HG02610 (cell line): ENCODE measurements at regions not wholly inside any gene's neighbourhood (a gene's known extent, or its start where the extent isn't known, plus 50 kb on each side); places are given as distances from the start of the nearest gene placed in this dataset.
"Not testable (repeated sequence)": the region's sequence is repeated elsewhere in the genome, so short reads cannot be mapped to it uniquely, and the experiment has no call there.

Experiments used
- ATAC-seq: cut with Tn5 transposase; IDR thresholded peaks from one replicate; pipeline ENCODE4 v1.9.1; 2021; ENCODE audit warnings: mild to moderate bottlenecking, moderate library complexity; ENCODE audit not compliant: unreplicated experiment

GRCh38 chr12:89877671-89878070, 169.0 kb upstream of the ATP2B1 start:
- ATAC-seq: no peak

GRCh38 chr12:89877136-89877535, 168.5 kb upstream of the ATP2B1 start:
- no peak for ATAC-seq

- no peak for ATAC-seq
Observed at GRCh38 chr12:89875809-89876208, 167.2 kb upstream of the ATP2B1 start.

GRCh38 chr12:89875225-89875624, 166.6 kb upstream of the ATP2B1 start:
- ATAC-seq: no peak

- no peak for ATAC-seq
Observed at GRCh38 chr12:89874146-89874545, 165.5 kb upstream of the ATP2B1 start.

- no peak for ATAC-seq
Observed at GRCh38 chr12:89873745-89874144, 165.1 kb upstream of the ATP2B1 start.

- no peak for ATAC-seq
Observed at GRCh38 chr12:89872922-89873630, 164.4 kb upstream of the ATP2B1 start.

- no peak for ATAC-seq
Observed at GRCh38 chr12:89870413-89871184, 162.0 kb upstream of the ATP2B1 start.

- not testable (repeated sequence) for ATAC-seq
Observed at GRCh38 chr12:89867611-89868010, 159.0 kb upstream of the ATP2B1 start.

GRCh38 chr12:89864411-89864810, 155.8 kb upstream of the ATP2B1 start:
- no peak for ATAC-seq

- ATAC-seq: peak; percentile 42
Observed at GRCh38 chr12:89863968-89864367, 155.3 kb upstream of the ATP2B1 start.

- peak; percentile 57 for ATAC-seq
Observed at GRCh38 chr12:89863493-89863938, 154.9 kb upstream of the ATP2B1 start.

- ATAC-seq: peak; percentile 51
Observed at GRCh38 chr12:89862511-89863445, 154.1 kb upstream of the ATP2B1 start.

GRCh38 chr12:89861086-89861485, 152.4 kb upstream of the ATP2B1 start:
- no peak for ATAC-seq

GRCh38 chr12:89859508-89860220, 151.0 kb upstream of the ATP2B1 start:
- no peak for ATAC-seq

- ATAC-seq: no peak
Observed at GRCh38 chr12:89858718-89859117, 150.1 kb upstream of the ATP2B1 start.

GRCh38 chr12:89857652-89858274, 149.1 kb upstream of the ATP2B1 start:
- no peak for ATAC-seq

- ATAC-seq: peak; percentile 94
Observed at GRCh38 chr12:89856431-89856830, 147.8 kb upstream of the ATP2B1 start.

- no peak for ATAC-seq
Observed at GRCh38 chr12:89848732-89849131, 140.1 kb upstream of the ATP2B1 start.

GRCh38 chr12:89846473-89847055, 137.9 kb upstream of the ATP2B1 start:
- ATAC-seq: no peak
